ENCODE measurements at regions not wholly inside any gene's neighbourhood (a gene's known extent, or its start where the extent isn't known, plus 50 kb on each side); places are given as distances from the start of the nearest gene placed in this dataset.
"Not testable (repeated sequence)": the region's sequence is repeated elsewhere in the genome, so short reads cannot be mapped to it uniquely, and the experiment has no call there.

GRCh38 chr12:127041985-127042625, 1224.9 kb upstream of the TMEM132C start:
- no peak overlapping the region for H3K4me3 ChIP-seq (ENCODE audit: low read depth, low read length)
- DNase-seq (ENCODE audit: low read depth) = no peak
- TF ChIP-seq CTCF (IDR thresholded peaks at IDR 0.05; ENCODE audit: insufficient read depth, low read length) = no peak

- no peak for DNase-seq (ENCODE audit: low read depth)
- H3K4me3 ChIP-seq (ENCODE audit: low read depth, low read length) = no peak overlapping the region
- no peak for TF ChIP-seq CTCF (IDR thresholded peaks at IDR 0.05; ENCODE audit: insufficient read depth, low read length)
Observed at GRCh38 chr12:127043731-127044130, 1223.2 kb upstream of the TMEM132C start.

- H3K4me3 ChIP-seq (ENCODE audit: low read depth, low read length) = no peak overlapping the region
- no peak for TF ChIP-seq CTCF (IDR thresholded peaks at IDR 0.05; ENCODE audit: insufficient read depth, low read length)
- peak; percentile 55 for DNase-seq (ENCODE audit: low read depth)
Observed at GRCh38 chr12:127044836-127045235, 1222.1 kb upstream of the TMEM132C start.

GRCh38 chr12:127046467-127046866, 1220.5 kb upstream of the TMEM132C start:
- DNase-seq (ENCODE audit: low read depth) = no peak
- no peak for TF ChIP-seq CTCF (IDR thresholded peaks at IDR 0.05; ENCODE audit: insufficient read depth, low read length)
- no peak overlapping the region for H3K4me3 ChIP-seq (ENCODE audit: low read depth, low read length)

- TF ChIP-seq CTCF (IDR thresholded peaks at IDR 0.05; ENCODE audit: insufficient read depth, low read length) = no peak
- no peak overlapping the region for H3K4me3 ChIP-seq (ENCODE audit: low read depth, low read length)
- no peak for DNase-seq (ENCODE audit: low read depth)
Observed at GRCh38 chr12:127048057-127048456, 1218.9 kb upstream of the TMEM132C start.

- H3K4me3 ChIP-seq (ENCODE audit: low read depth, low read length); DNase-seq (ENCODE audit: low read depth): not testable (repeated sequence)
Observed at GRCh38 chr12:127048525-127048924, 1218.4 kb upstream of the TMEM132C start.

GRCh38 chr12:127051139-127051538, 1215.8 kb upstream of the TMEM132C start:
- no peak overlapping the region for H3K4me3 ChIP-seq (ENCODE audit: low read depth, low read length)
- no peak for TF ChIP-seq CTCF (IDR thresholded peaks at IDR 0.05; ENCODE audit: insufficient read depth, low read length)
- no peak for DNase-seq (ENCODE audit: low read depth)

Data from fibroblast of the aortic adventitia (primary cell).